ENCODE measurements at regions not wholly inside any gene's neighbourhood (a gene's known extent, or its start where the extent isn't known, plus 50 kb on each side); places are given as distances from the start of the nearest gene placed in this dataset.

DNA sequence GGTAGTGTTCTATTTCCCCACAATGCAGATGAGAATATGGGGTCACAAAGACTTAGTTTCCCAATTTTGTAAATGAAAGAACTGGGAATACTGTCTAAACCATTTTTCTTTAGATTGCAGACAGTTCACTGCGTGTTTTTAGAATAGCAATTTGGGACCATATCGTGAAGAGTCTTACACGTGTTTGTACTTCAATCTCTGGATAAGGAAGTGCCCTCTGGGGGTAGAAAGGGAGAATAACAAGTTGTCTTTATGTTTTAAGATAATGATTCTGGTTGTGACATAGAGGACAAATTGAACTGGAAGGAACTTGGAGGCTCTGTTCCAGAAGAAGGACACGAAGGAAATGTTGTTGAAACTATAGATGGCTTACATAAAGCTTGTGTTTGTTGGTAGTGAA is 457.7 kb downstream of the CBLN2 start:
- DNase-seq (ENCODE audit: low spot score): peak; percentile 52
- H3K79me2 ChIP-seq: no peaks in the 10 kb centered on the region
- H3K9me3 ChIP-seq (ENCODE audit: low read depth): no peaks in the 10 kb centered on the region
- H3K27ac ChIP-seq: no peak overlapping the region
- no peaks in the 10 kb centered on the region for H3K9me2 ChIP-seq (replicated peaks; ENCODE audit: insufficient read depth)
- H3K4me1 ChIP-seq (ENCODE audit: insufficient read depth): no peaks in the 10 kb centered on the region
- no peak overlapping the region for H3K4me3 ChIP-seq
- H3K4me2 ChIP-seq: no peak overlapping the region
- WGBS (ENCODE audit: low lambda C conversion rate, missing lambda C conversion rate): 11% methylated on average over 4 of the region's 4 CpGs
- no peak for TF ChIP-seq EZH2phosphoT487 (IDR thresholded peaks at IDR 0.05; ENCODE audit: low read depth, severe bottlenecking, unreplicated experiment)
- TF ChIP-seq, protein P1, sequence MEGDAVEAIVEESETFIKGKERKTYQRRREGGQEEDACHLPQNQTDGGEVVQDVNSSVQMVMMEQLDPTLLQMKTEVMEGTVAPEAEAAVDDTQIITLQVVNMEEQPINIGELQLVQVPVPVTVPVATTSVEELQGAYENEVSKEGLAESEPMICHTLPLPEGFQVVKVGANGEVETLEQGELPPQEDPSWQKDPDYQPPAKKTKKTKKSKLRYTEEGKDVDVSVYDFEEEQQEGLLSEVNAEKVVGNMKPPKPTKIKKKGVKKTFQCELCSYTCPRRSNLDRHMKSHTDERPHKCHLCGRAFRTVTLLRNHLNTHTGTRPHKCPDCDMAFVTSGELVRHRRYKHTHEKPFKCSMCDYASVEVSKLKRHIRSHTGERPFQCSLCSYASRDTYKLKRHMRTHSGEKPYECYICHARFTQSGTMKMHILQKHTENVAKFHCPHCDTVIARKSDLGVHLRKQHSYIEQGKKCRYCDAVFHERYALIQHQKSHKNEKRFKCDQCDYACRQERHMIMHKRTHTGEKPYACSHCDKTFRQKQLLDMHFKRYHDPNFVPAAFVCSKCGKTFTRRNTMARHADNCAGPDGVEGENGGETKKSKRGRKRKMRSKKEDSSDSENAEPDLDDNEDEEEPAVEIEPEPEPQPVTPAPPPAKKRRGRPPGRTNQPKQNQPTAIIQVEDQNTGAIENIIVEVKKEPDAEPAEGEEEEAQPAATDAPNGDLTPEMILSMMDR (IDR thresholded peaks at IDR 0.05; ENCODE audit: poor library complexity): peak; percentile 58
- H3K27me3 ChIP-seq: no peaks in the 10 kb centered on the region
- H3K36me3 ChIP-seq (replicated peaks; ENCODE audit: insufficient read depth, low read depth): no peaks in the 10 kb centered on the region
- H4K20me1 ChIP-seq (ENCODE audit: insufficient read depth, poor library complexity, severe bottlenecking): no peaks in the 10 kb centered on the region
- H2AFZ ChIP-seq: no peak overlapping the region

DNA sequence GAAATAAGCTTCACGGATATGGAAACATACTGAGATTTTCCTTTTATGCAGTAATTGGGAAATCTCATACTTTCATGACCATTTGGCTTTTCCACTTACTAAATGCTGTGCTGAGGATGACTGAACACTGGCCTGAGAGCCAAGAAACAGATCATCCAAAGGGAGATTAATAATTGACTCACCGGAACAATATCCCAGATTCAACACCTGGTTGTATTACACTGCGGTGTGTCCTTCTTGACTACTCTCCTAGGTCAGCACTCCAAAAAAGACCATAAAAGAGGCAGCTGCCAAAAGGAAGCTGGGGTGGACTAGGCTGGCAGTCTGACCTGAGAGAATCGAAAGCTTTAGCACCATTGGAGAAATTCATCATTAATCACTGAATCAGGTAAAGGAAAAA is 469.1 kb downstream of the CBLN2 start:
- no peak overlapping the region for H3K4me2 ChIP-seq
- no peak for TF ChIP-seq EZH2 (IDR thresholded peaks at IDR 0.05; ENCODE audit: borderline replicate concordance)
- TF ChIP-seq EZH2phosphoT487 (IDR thresholded peaks at IDR 0.05; ENCODE audit: low read depth, severe bottlenecking, unreplicated experiment): no peak
- TF ChIP-seq, protein P1 (IDR thresholded peaks at IDR 0.05; ENCODE audit: poor library complexity): no peak
- no peaks in the 10 kb centered on the region for H3K9me3 ChIP-seq (ENCODE audit: low read depth)
- 80% methylated on average over 4 of the region's 4 CpGs for WGBS (ENCODE audit: low lambda C conversion rate, missing lambda C conversion rate)
- H3K36me3 ChIP-seq (replicated peaks; ENCODE audit: insufficient read depth, low read depth): no peaks in the 10 kb centered on the region
- H3K27ac ChIP-seq: no peak overlapping the region
- H3K9me2 ChIP-seq (replicated peaks; ENCODE audit: insufficient read depth): no peaks in the 10 kb centered on the region
- no peak overlapping the region for H3K4me3 ChIP-seq
- no peaks in the 10 kb centered on the region for H3K79me2 ChIP-seq
- no peaks in the 10 kb centered on the region for H3K27me3 ChIP-seq
- H2AFZ ChIP-seq: no peak overlapping the region
- no peak for DNase-seq (ENCODE audit: low spot score)
- H4K20me1 ChIP-seq (ENCODE audit: insufficient read depth, poor library complexity, severe bottlenecking): no peaks in the 10 kb centered on the region
- no peaks in the 10 kb centered on the region for H3K4me1 ChIP-seq (ENCODE audit: insufficient read depth)

DNA sequence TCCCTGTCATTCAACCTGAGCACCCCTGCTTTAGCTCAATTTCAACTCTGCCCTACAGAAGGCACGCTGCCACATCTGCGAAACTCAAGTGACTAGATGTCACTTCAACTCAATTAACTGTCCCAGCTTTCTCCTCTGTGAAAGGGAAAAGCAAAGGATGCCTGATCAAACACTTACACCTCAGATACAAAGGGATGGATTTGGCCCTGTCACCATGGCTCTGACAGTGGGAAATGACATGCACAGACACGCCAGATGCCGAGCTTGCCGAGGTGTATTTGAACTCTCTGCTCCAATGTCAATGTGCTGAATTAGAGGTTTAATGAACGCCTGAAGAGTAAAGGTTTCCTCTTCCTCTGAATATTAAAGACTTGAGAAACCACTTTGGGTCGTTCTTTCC is 481.1 kb downstream of the CBLN2 start:
- H3K4me3 ChIP-seq: no peak overlapping the region
- TF ChIP-seq, protein P1 (IDR thresholded peaks at IDR 0.05; ENCODE audit: poor library complexity): no peak
- TF ChIP-seq EZH2phosphoT487 (IDR thresholded peaks at IDR 0.05; ENCODE audit: low read depth, severe bottlenecking, unreplicated experiment): no peak
- TF ChIP-seq EZH2 (IDR thresholded peaks at IDR 0.05; ENCODE audit: borderline replicate concordance): no peak
- H3K4me1 ChIP-seq (ENCODE audit: insufficient read depth): no peaks in the 10 kb centered on the region
- no peak overlapping the region for H3K27ac ChIP-seq
- no peaks in the 10 kb centered on the region for H3K9me3 ChIP-seq (ENCODE audit: low read depth)
- no peak overlapping the region for H2AFZ ChIP-seq
- H3K27me3 ChIP-seq: no peaks in the 10 kb centered on the region
- no peaks in the 10 kb centered on the region for H3K36me3 ChIP-seq (replicated peaks; ENCODE audit: insufficient read depth, low read depth)
- 79% methylated on average over 7 of the region's 7 CpGs for WGBS (ENCODE audit: low lambda C conversion rate, missing lambda C conversion rate)
- no peak overlapping the region for H3K4me2 ChIP-seq
- no peaks in the 10 kb centered on the region for H4K20me1 ChIP-seq (ENCODE audit: insufficient read depth, poor library complexity, severe bottlenecking)
- no peak for DNase-seq (ENCODE audit: low spot score)
- H3K9me2 ChIP-seq (replicated peaks; ENCODE audit: insufficient read depth): no peaks in the 10 kb centered on the region
- no peaks in the 10 kb centered on the region for H3K79me2 ChIP-seq

DNA sequence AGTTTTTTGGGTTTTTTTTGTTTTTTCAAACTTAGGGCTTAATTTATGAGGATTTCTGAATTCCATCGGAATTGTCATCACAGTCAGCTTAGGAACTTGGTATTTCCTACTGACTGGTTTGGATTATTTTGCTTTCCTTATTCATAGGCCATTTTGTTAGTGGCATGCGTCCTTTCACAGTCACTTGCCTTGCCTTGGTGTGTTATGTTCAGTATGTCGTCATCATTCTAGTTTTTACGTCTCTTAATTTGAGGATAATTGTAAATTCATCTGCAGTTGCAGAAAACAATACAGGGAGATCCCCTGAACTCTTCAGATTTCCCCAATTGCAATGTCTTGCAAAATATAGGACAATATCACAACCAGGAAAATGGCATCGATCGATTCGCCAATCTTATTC is 485.3 kb downstream of the CBLN2 start:
- Histone ChIP-seq H3K9me2 (replicated peaks; ENCODE audit: insufficient read depth) (no peaks in the 10 kb centered on the region), H2AFZ (no peak overlapping the region), H3K4me2 (no peak overlapping the region), H3K79me2 (no peaks in the 10 kb centered on the region), H3K36me3 (replicated peaks; ENCODE audit: insufficient read depth, low read depth) (no peaks in the 10 kb centered on the region), H3K27ac (no peak overlapping the region), H3K9me3 (ENCODE audit: low read depth) (no peaks in the 10 kb centered on the region), H3K27me3 (no peaks in the 10 kb centered on the region), H3K4me1 (ENCODE audit: insufficient read depth) (no peaks in the 10 kb centered on the region), H4K20me1 (ENCODE audit: insufficient read depth, poor library complexity, severe bottlenecking) (no peaks in the 10 kb centered on the region), H3K4me3 (no peak overlapping the region)
- TF ChIP-seq, protein P1 (IDR thresholded peaks at IDR 0.05; ENCODE audit: poor library complexity): no peak
- TF ChIP-seq EZH2phosphoT487 (IDR thresholded peaks at IDR 0.05; ENCODE audit: low read depth, severe bottlenecking, unreplicated experiment) (no peak), EZH2 (IDR thresholded peaks at IDR 0.05; ENCODE audit: borderline replicate concordance) (no peak)
- WGBS (ENCODE audit: low lambda C conversion rate, missing lambda C conversion rate): 92% methylated on average over 7 of the region's 7 CpGs
- no peak for DNase-seq (ENCODE audit: low spot score)
